SJSA1 (cell line): ENCODE measurements at regions not wholly inside any gene's neighbourhood (a gene's known extent, or its start where the extent isn't known, plus 50 kb on each side); places are given as distances from the start of the nearest gene placed in this dataset.

Source experiments
- DNase-seq, 2 experiments: peaks; one replicate each; pipeline ENCODE4 v3.0.0-alpha.2; 2015 to 2020; ENCODE audit warnings: low spot score in 2 of 2, low read depth in 1 of 2
- H3K27ac ChIP-seq: fragments of 250-450 bp; sonication (Bioruptor Pico); 2 replicates; pipeline ENCODE4 v1.5.1; 2020; ENCODE audit warnings: mild to moderate bottlenecking, moderate library complexity
- H3K27me3 ChIP-seq: fragments of 250-450 bp; sonication (Bioruptor Pico); replicated peaks from 2 replicates; pipeline ENCODE4 v1.5.1; 2020; ENCODE audit warnings: mild to moderate bottlenecking, moderate library complexity
- H3K36me3 ChIP-seq: fragments of 250-450 bp; sonication (Bioruptor Pico); 2 replicates; pipeline ENCODE4 v1.5.1; 2020; ENCODE audit warnings: mild to moderate bottlenecking
- H3K4me1 ChIP-seq: fragments of 250-450 bp; sonication (Bioruptor Pico); replicated peaks from 2 replicates; pipeline ENCODE4 v1.6.1; 2021; ENCODE audit warnings: mild to moderate bottlenecking
- H3K4me3 ChIP-seq: fragments of 250-450 bp; sonication (Bioruptor Pico); 2 replicates; pipeline ENCODE4 v1.5.1; 2020; ENCODE audit warnings: mild to moderate bottlenecking
- H3K9me3 ChIP-seq: fragments of 250-450 bp; sonication (Bioruptor Pico); replicated peaks from 2 replicates; pipeline ENCODE4 v1.5.1; 2020; ENCODE audit warnings: mild to moderate bottlenecking

- H3K36me3 ChIP-seq: no peaks in the 10 kb centered on the region
- H3K27ac ChIP-seq: no peak overlapping the region
- H3K27me3 ChIP-seq: no peaks in the 10 kb centered on the region
- DNase-seq: peak in 1 of 2 experiments; percentile 23
- H3K9me3 ChIP-seq: no peaks in the 10 kb centered on the region
- no peaks in the 10 kb centered on the region for H3K4me1 ChIP-seq
- no peak overlapping the region for H3K4me3 ChIP-seq
These were observed 556.3 kb upstream of the ARGLU1 start for GRCh38 chr13:107124129-107124718.

GRCh38 chr13:107121793-107122192, 553.9 kb upstream of the ARGLU1 start:
- Histone ChIP-seq H3K4me1 (no peaks in the 10 kb centered on the region), H3K9me3 (0 out of 2 replicates have a peak, but pooled peaks cover under 1% of the 10 kb centered on the region), H3K27ac (no peak overlapping the region), H3K4me3 (no peak overlapping the region), H3K36me3 (no peaks in the 10 kb centered on the region), H3K27me3 (no peaks in the 10 kb centered on the region)
- no peak for DNase-seq

GRCh38 chr13:107119989-107120881, 552.3 kb upstream of the ARGLU1 start:
- H3K27me3 ChIP-seq: no peaks in the 10 kb centered on the region
- H3K4me1 ChIP-seq: no peaks in the 10 kb centered on the region
- DNase-seq: no peak
- H3K36me3 ChIP-seq: no peaks in the 10 kb centered on the region
- H3K4me3 ChIP-seq: no peak overlapping the region
- 0 out of 2 replicates have a peak, but pooled peaks cover 4% of the 10 kb centered on the region for H3K9me3 ChIP-seq
- no peak overlapping the region for H3K27ac ChIP-seq

GRCh38 chr13:107118506-107118905, 550.6 kb upstream of the ARGLU1 start:
- H3K27ac ChIP-seq: no peak overlapping the region
- H3K27me3 ChIP-seq: no peaks in the 10 kb centered on the region
- 0 out of 2 replicates have a peak, but pooled peaks cover 4% of the 10 kb centered on the region for H3K9me3 ChIP-seq
- no peak overlapping the region for H3K4me3 ChIP-seq
- no peaks in the 10 kb centered on the region for H3K4me1 ChIP-seq
- no peak for DNase-seq
- H3K36me3 ChIP-seq: no peaks in the 10 kb centered on the region

GRCh38 chr13:107117327-107118012, 549.5 kb upstream of the ARGLU1 start:
- no peaks in the 10 kb centered on the region for H3K36me3 ChIP-seq
- no peak for DNase-seq
- no peaks in the 10 kb centered on the region for H3K27me3 ChIP-seq
- H3K9me3 ChIP-seq: 0 out of 2 replicates have a peak, but pooled peaks cover 4% of the 10 kb centered on the region
- H3K4me1 ChIP-seq: no peaks in the 10 kb centered on the region
- H3K4me3 ChIP-seq: no peak overlapping the region
- H3K27ac ChIP-seq: no peak overlapping the region

- 0 out of 2 replicates have a peak, but pooled peaks cover 6% of the 10 kb centered on the region for H3K9me3 ChIP-seq
- H3K36me3 ChIP-seq: no peaks in the 10 kb centered on the region
- H3K4me3 ChIP-seq: no peak overlapping the region
- H3K4me1 ChIP-seq: no peaks in the 10 kb centered on the region
- no peaks in the 10 kb centered on the region for H3K27me3 ChIP-seq
- H3K27ac ChIP-seq: no peak overlapping the region
- DNase-seq: no peak
These were observed 545.5 kb upstream of the ARGLU1 start for GRCh38 chr13:107113387-107113786.

GRCh38 chr13:107111248-107111647, 543.3 kb upstream of the ARGLU1 start:
- Histone ChIP-seq H3K4me1 (no peaks in the 10 kb centered on the region), H3K36me3 (no peaks in the 10 kb centered on the region), H3K27me3 (no peaks in the 10 kb centered on the region), H3K4me3 (no peak overlapping the region), H3K27ac (no peak overlapping the region), H3K9me3 (0 out of 2 replicates have a peak, but pooled peaks cover 2% of the 10 kb centered on the region)
- DNase-seq: no peak

GRCh38 chr13:107104631-107105030, 536.7 kb upstream of the ARGLU1 start:
- H3K27ac ChIP-seq: no peak overlapping the region
- H3K27me3 ChIP-seq: no peaks in the 10 kb centered on the region
- H3K4me3 ChIP-seq: no peak overlapping the region
- 0 out of 2 replicates have a peak, but pooled peaks cover 2% of the 10 kb centered on the region for H3K9me3 ChIP-seq
- no peaks in the 10 kb centered on the region for H3K36me3 ChIP-seq
- H3K4me1 ChIP-seq: no peaks in the 10 kb centered on the region
- peak in 1 of 2 experiments; percentile 32 for DNase-seq

- Histone ChIP-seq H3K9me3 (no peaks in the 10 kb centered on the region), H3K27me3 (no peaks in the 10 kb centered on the region), H3K36me3 (no peaks in the 10 kb centered on the region), H3K4me3 (no peak overlapping the region), H3K27ac (no peak overlapping the region), H3K4me1 (no peaks in the 10 kb centered on the region)
- no peak for DNase-seq
These were observed 534.7 kb upstream of the ARGLU1 start for GRCh38 chr13:107102676-107103075.

GRCh38 chr13:107099661-107100060, 531.7 kb upstream of the ARGLU1 start:
- Histone ChIP-seq H3K4me1 (no peaks in the 10 kb centered on the region), H3K36me3 (no peaks in the 10 kb centered on the region), H3K27ac (no peak overlapping the region), H3K4me3 (no peak overlapping the region), H3K27me3 (no peaks in the 10 kb centered on the region), H3K9me3 (no peaks in the 10 kb centered on the region)
- DNase-seq: peak in 1 of 2 experiments; percentile 10

GRCh38 chr13:107097916-107098315, 530.0 kb upstream of the ARGLU1 start:
- no peak overlapping the region for H3K27ac ChIP-seq
- no peaks in the 10 kb centered on the region for H3K36me3 ChIP-seq
- H3K4me3 ChIP-seq: no peak overlapping the region
- no peaks in the 10 kb centered on the region for H3K27me3 ChIP-seq
- no peaks in the 10 kb centered on the region for H3K9me3 ChIP-seq
- no peaks in the 10 kb centered on the region for H3K4me1 ChIP-seq
- no peak for DNase-seq

- H3K4me3 ChIP-seq: no peak overlapping the region
- no peak for DNase-seq
These were observed 527.9 kb upstream of the ARGLU1 start for GRCh38 chr13:107095876-107096275.

GRCh38 chr13:107091861-107092260, 523.9 kb upstream of the ARGLU1 start:
- no peaks in the 10 kb centered on the region for H3K36me3 ChIP-seq
- H3K4me3 ChIP-seq: no peak overlapping the region
- no peak overlapping the region for H3K27ac ChIP-seq
- no peak for DNase-seq
- no peaks in the 10 kb centered on the region for H3K4me1 ChIP-seq
- 0 out of 2 replicates have a peak, but pooled peaks cover 3% of the 10 kb centered on the region for H3K27me3 ChIP-seq
- H3K9me3 ChIP-seq: no peaks in the 10 kb centered on the region

More at GRCh38 chr13:107095876-107096275, 527.9 kb upstream of the ARGLU1 start:
- 0 out of 2 replicates have a peak, but pooled peaks cover 3% of the 10 kb centered on the region for H3K27me3 ChIP-seq
- H3K36me3 ChIP-seq: no peaks in the 10 kb centered on the region
- no peaks in the 10 kb centered on the region for H3K4me1 ChIP-seq
- H3K27ac ChIP-seq: no peak overlapping the region
- H3K9me3 ChIP-seq: no peaks in the 10 kb centered on the region
